DOHH2 (cell line): ENCODE measurements at regions not wholly inside any gene's neighbourhood (a gene's known extent, or its start where the extent isn't known, plus 50 kb on each side); places are given as distances from the start of the nearest gene placed in this dataset.

Experiments
- H3F3A ChIP-seq: fragments of 200-600 bp; sonication (generic), shearing (Covaris generic); 2 replicates; pipeline ENCODE4 v1.6.0; 2016; ENCODE audit warnings: antibody characterized with exemption, mild to moderate bottlenecking; ENCODE audit not compliant: control insufficient read depth, insufficient read depth
- H3K27ac ChIP-seq: fragments of 200-600 bp; sonication (generic); 2 replicates; pipeline ENCODE4 v1.5.1; 2014; ENCODE audit warnings: low read depth, mild to moderate bottlenecking, low read length, moderate library complexity
- H3K27me3 ChIP-seq: fragments of 200-600 bp; sonication (generic); 2 replicates; pipeline ENCODE4 v1.6.1; 2014; ENCODE audit warnings: mild to moderate bottlenecking, low read length, mixed read lengths; ENCODE audit not compliant: control insufficient read depth
- H3K36me3 ChIP-seq: fragments of 200-600 bp; sonication (generic); 2 replicates; pipeline ENCODE4 v1.6.1; 2014; ENCODE audit warnings: mild to moderate bottlenecking, low read length, moderate library complexity, mixed read lengths; ENCODE audit not compliant: control insufficient read depth
- H3K4me1 ChIP-seq: fragments of 200-600 bp; sonication (generic); 2 replicates; pipeline ENCODE4 v1.6.1; 2014; ENCODE audit warnings: mild to moderate bottlenecking, low read length, mixed read lengths; ENCODE audit not compliant: control insufficient read depth
- H3K4me2 ChIP-seq: fragments of 200-600 bp; sonication (generic); 2 replicates; pipeline ENCODE4 v1.6.0; 2014; ENCODE audit warnings: mild to moderate bottlenecking, low read length, moderate library complexity
- H3K4me3 ChIP-seq: fragments of 200-600 bp; sonication (generic); 2 replicates; pipeline ENCODE4 v1.5.1; 2014; ENCODE audit warnings: mild to moderate bottlenecking, low read length, mixed read lengths
- H3K79me2 ChIP-seq: fragments of 200-600 bp; sonication (generic); 2 replicates; pipeline ENCODE4 v1.6.1; 2014; ENCODE audit warnings: mild to moderate bottlenecking, low read length, mixed read lengths; ENCODE audit not compliant: control insufficient read depth
- H3K9me2 ChIP-seq: fragments of 200-600 bp; sonication (generic); replicated peaks from 2 replicates; pipeline ENCODE4 v1.6.1; 2014; ENCODE audit warnings: mild to moderate bottlenecking, low read length, mixed read lengths; ENCODE audit not compliant: control insufficient read depth
- H3K9me3 ChIP-seq: fragments of 200-600 bp; sonication (generic); 2 replicates; pipeline ENCODE4 v1.6.1; 2014; ENCODE audit warnings: antibody characterized with exemption, low read length, mixed read lengths; ENCODE audit not compliant: control insufficient read depth, insufficient read depth
- H4K20me1 ChIP-seq: fragments of 200-600 bp; sonication (generic); 2 replicates; pipeline ENCODE4 v1.6.0; 2014; ENCODE audit warnings: low read depth, mild to moderate bottlenecking, antibody characterized with exemption, low read length, moderate library complexity; ENCODE audit not compliant: control insufficient read depth, insufficient read depth
- CTCF ChIP-seq: fragments of 200-600 bp; sonication (generic); IDR thresholded peaks from one replicate; pipeline ENCODE4 v1.5.1; 2014; ENCODE audit warnings: antibody characterized with exemption, mild to moderate bottlenecking, low read depth, low read length; ENCODE audit not compliant: poor library complexity, severe bottlenecking
- EZH2phosphoT487 ChIP-seq: fragments of 200-600 bp; sonication (generic); IDR thresholded peaks from 2 replicates; pipeline ENCODE4 v1.6.1; 2017; ENCODE audit warnings: borderline replicate concordance, mild to moderate bottlenecking, antibody characterized with exemption, low read length, moderate library complexity, mixed read lengths

- H3K79me2 ChIP-seq, result no peaks in the 10 kb centered on the region
- H3K36me3 ChIP-seq, result no peaks in the 10 kb centered on the region
- H3K27me3 ChIP-seq, result no peaks in the 10 kb centered on the region
- H3K9me3 ChIP-seq, result 0 out of 2 replicates have a peak, but pooled peaks cover 6% of the 10 kb centered on the region
- H3K27ac ChIP-seq, result no peak overlapping the region
- H3F3A ChIP-seq, result no peaks in the 10 kb centered on the region
- H3K4me3 ChIP-seq, result no peak overlapping the region
- H3K9me2 ChIP-seq, result no peaks in the 10 kb centered on the region
- no peak overlapping the region for H3K4me2 ChIP-seq
- H3K4me1 ChIP-seq, result no peaks in the 10 kb centered on the region
- H4K20me1 ChIP-seq, result no peaks in the 10 kb centered on the region
- no peak for TF ChIP-seq EZH2phosphoT487
- no peak for TF ChIP-seq CTCF
Measured at GRCh38 chr11:110974731-110975130, 262.5 kb upstream of the ARHGAP20 start.

GRCh38 chr11:110973401-110973980 is 261.3 kb upstream of the ARHGAP20 start:
- Histone ChIP-seq H3K9me3 (no peaks in the 10 kb centered on the region), H3K36me3 (no peaks in the 10 kb centered on the region), H3K9me2 (no peaks in the 10 kb centered on the region), H3K27ac (no peak overlapping the region), H3K4me1 (peaks cover 5% of the 10 kb centered on the region), H4K20me1 (no peaks in the 10 kb centered on the region), H3K79me2 (no peaks in the 10 kb centered on the region), H3K27me3 (no peaks in the 10 kb centered on the region), H3F3A (no peaks in the 10 kb centered on the region), H3K4me3 (no peak overlapping the region), H3K4me2 (no peak overlapping the region)
- TF ChIP-seq EZH2phosphoT487 (no peak), CTCF (no peak)

GRCh38 chr11:110972640-110973039 is 260.4 kb upstream of the ARHGAP20 start:
- Histone ChIP-seq H3K9me2 (no peaks in the 10 kb centered on the region), H3K27ac (no peak overlapping the region), H3K36me3 (no peaks in the 10 kb centered on the region), H3K4me3 (no peak overlapping the region), H3K27me3 (no peaks in the 10 kb centered on the region), H3K4me2 (no peak overlapping the region), H4K20me1 (no peaks in the 10 kb centered on the region), H3K9me3 (no peaks in the 10 kb centered on the region), H3K79me2 (no peaks in the 10 kb centered on the region), H3F3A (no peaks in the 10 kb centered on the region), H3K4me1 (peaks cover 11% of the 10 kb centered on the region)
- no peak for TF ChIP-seq CTCF
- no peak for TF ChIP-seq EZH2phosphoT487

- H3K9me3 ChIP-seq, result no peaks in the 10 kb centered on the region
- no peaks in the 10 kb centered on the region for H4K20me1 ChIP-seq
- H3F3A ChIP-seq, result no peaks in the 10 kb centered on the region
- no peaks in the 10 kb centered on the region for H3K36me3 ChIP-seq
- no peaks in the 10 kb centered on the region for H3K79me2 ChIP-seq
- no peak overlapping the region for H3K4me3 ChIP-seq
- no peaks in the 10 kb centered on the region for H3K27me3 ChIP-seq
- TF ChIP-seq EZH2phosphoT487, result no peak
- TF ChIP-seq CTCF, result no peak
- no peak overlapping the region for H3K27ac ChIP-seq
- no peaks in the 10 kb centered on the region for H3K9me2 ChIP-seq
- H3K4me2 ChIP-seq, result no peak overlapping the region
- H3K4me1 ChIP-seq, result peaks cover 11% of the 10 kb centered on the region
Measured at GRCh38 chr11:110972106-110972505, 259.9 kb upstream of the ARHGAP20 start.
